Fibroblast of pulmonary artery (primary cell): ENCODE measurements at regions not wholly inside any gene's neighbourhood (a gene's known extent, or its start where the extent isn't known, plus 50 kb on each side); places are given as distances from the start of the nearest gene placed in this dataset.
"Not testable (repeated sequence)": the region's sequence is repeated elsewhere in the genome, so short reads cannot be mapped to it uniquely, and the experiment has no call there.

Source experiments
- DNase-seq: peaks from one replicate; pipeline ENCODE4 v3.0.0-alpha.2; 2010; ENCODE audit warnings: low read depth
- H3K4me3 ChIP-seq: replicated peaks from 2 replicates; pipeline ENCODE4 v1.5.1; 2011; ENCODE audit warnings: low read depth, mild to moderate bottlenecking, control low read depth, low read length, moderate library complexity
- CTCF ChIP-seq: IDR thresholded peaks from 2 replicates; pipeline ENCODE4 v1.5.1; 2011; ENCODE audit warnings: mild to moderate bottlenecking, control low read depth, low read length, inconsistent platforms; ENCODE audit errors: missing control alignments

- no peak for TF ChIP-seq CTCF
- H3K4me3 ChIP-seq, result no peak overlapping the region
- DNase-seq, result no peak
These were observed 1057.2 kb upstream of the CDH10 start for GRCh38 chr5:25701936-25702335.

- no peak for DNase-seq
- TF ChIP-seq CTCF, result no peak
- no peak overlapping the region for H3K4me3 ChIP-seq
These were observed 1050.0 kb upstream of the CDH10 start for GRCh38 chr5:25694801-25695200.

GRCh38 chr5:25688156-25688555 is 1043.4 kb upstream of the CDH10 start:
- H3K4me3 ChIP-seq, result no peak overlapping the region
- no peak for TF ChIP-seq CTCF
- no peak for DNase-seq

- no peak overlapping the region for H3K4me3 ChIP-seq
- no peak for TF ChIP-seq CTCF
- DNase-seq, result no peak
These were observed 1025.0 kb upstream of the CDH10 start for GRCh38 chr5:25669645-25670401.

- H3K4me3 ChIP-seq, result no peak overlapping the region
- DNase-seq, result no peak
- TF ChIP-seq CTCF, result no peak
These were observed 1017.8 kb upstream of the CDH10 start for GRCh38 chr5:25662610-25663009.

- not testable (repeated sequence) for H3K4me3 ChIP-seq, DNase-seq
These were observed 1005.5 kb upstream of the CDH10 start for GRCh38 chr5:25650316-25650715.

GRCh38 chr5:25649628-25650265 is 1005.0 kb upstream of the CDH10 start:
- H3K4me3 ChIP-seq, result no peak overlapping the region
- TF ChIP-seq CTCF, result no peak
- DNase-seq, result no peak
